ENCODE measurements at regions not wholly inside any gene's neighbourhood (a gene's known extent, or its start where the extent isn't known, plus 50 kb on each side); places are given as distances from the start of the nearest gene placed in this dataset.

- no peak for TF ChIP-seq POLR2A (IDR thresholded peaks at IDR 0.05)
- no peak for TF ChIP-seq CTCF (IDR thresholded peaks at IDR 0.05)
These were observed 242.8 kb downstream of the LRRN1 start for GRCh38 chr3:4042070-4042469.

Measured in right lobe of liver (tissue), 4 donors.